Activated CD4-positive, CD25-positive, alpha-beta regulatory T cell treated with anti-CD3 and anti-CD28 coated beads, Interleukin-2, amount 50 U/mL, for 24 hours (primary cell): ENCODE measurements at regions not wholly inside any gene's neighbourhood (a gene's known extent, or its start where the extent isn't known, plus 50 kb on each side); places are given as distances from the start of the nearest gene placed in this dataset.
A peak's percentile ranks its signal among the peaks of the same experiment; 100 is the strongest.

Experiments used
- ATAC-seq, 2 donors: fragments of 150-1000 bp; cut with Tn5 transposase; one replicate each; pipeline ENCODE4 v1.10.0; 2021; ENCODE audit warnings: mild to moderate bottlenecking in 1 of 2, moderate library complexity in 1 of 2

DNA sequence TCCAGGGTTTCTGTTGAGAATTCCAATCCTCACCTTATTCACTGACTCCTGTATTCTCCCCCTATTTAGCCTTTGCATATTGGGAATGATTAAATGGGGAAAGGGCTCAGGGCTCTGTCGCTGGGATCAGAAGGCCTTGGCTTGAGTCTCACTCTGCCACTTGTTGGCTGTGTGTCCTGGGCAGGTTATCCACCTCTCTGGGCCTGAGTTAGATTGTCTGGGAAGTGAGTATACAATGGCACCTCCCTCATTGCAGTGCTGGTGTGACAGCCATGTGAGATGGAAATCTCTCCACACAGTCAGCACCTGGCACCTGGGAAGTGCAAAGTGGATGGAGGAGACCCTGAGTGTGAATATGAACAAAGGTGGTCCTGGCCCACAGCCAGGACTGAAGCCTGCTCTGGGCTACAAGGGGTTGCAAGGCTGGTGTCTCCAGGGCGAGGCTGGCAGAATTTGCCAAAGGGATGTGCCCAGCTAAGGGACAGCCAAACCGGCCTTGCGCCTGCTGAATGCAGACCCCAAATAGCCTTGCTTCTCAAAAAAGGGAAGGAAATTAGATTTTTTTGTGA, 200.0 kb upstream of the PMEPA1 start:
- no peak for ATAC-seq

DNA sequence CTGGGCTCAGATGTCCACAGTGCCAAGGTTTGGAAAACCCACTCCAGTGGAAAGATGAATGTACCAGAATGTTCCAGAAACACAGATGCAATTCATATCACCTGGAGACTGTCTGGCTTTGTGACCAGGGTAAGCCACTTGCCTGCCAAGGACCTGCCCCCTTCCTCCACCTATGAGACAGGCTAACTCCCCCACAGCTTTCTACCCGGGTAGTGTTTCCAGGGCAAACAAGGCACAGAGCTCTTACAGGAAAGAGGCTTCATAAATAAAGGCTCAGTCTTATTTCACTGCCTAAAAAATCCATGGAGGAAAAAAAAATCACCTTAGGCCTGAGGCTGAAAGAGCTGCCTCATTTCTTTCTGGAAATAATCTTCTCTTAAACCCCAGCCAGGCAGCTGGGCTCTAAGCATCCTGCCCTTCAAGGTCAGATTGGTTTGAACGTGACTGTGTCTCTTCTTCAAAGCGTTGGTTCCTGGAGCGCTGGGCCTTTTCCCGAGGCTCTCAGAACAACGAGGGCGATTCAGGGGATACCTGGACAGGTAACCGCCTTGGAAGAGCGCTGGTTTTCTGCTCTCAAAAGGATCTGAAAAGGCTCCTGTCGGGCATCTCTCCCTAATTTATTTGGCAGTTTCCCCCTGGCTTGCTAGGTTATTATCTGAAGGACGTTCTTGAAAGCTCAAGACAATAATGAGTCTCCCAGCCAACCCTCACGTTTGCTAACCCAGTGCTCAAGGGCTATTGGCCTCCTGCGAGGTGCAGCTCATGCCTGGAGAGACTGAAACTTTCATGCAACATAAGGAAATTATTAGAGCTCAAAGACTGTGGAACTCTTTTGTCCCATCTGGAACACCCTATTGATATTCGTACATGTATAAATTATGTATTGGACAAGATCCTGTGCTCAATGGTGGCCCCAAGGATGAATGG, 199.2 kb upstream of the PMEPA1 start:
- ATAC-seq, result no peak

DNA sequence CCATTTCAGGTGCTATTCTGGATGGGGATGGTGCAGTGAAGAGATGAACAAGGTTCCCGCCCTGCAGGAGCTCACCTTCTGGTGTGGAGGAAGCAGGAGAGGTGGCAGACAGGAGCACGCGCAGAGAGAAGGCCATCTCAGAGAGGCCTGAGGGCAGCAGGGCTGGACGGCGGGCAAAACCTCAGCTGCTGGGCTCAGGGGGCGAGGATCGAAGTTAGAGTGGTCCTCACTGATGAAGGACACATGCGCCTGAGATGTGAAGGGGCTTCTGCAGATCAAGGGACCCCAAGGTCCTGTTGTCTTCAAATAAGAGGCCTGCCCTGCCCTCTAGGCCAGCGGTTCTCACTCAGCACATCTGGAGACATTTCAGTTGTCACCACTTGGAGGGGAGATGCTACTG, 198.4 kb upstream of the PMEPA1 start:
- no peak for ATAC-seq

DNA sequence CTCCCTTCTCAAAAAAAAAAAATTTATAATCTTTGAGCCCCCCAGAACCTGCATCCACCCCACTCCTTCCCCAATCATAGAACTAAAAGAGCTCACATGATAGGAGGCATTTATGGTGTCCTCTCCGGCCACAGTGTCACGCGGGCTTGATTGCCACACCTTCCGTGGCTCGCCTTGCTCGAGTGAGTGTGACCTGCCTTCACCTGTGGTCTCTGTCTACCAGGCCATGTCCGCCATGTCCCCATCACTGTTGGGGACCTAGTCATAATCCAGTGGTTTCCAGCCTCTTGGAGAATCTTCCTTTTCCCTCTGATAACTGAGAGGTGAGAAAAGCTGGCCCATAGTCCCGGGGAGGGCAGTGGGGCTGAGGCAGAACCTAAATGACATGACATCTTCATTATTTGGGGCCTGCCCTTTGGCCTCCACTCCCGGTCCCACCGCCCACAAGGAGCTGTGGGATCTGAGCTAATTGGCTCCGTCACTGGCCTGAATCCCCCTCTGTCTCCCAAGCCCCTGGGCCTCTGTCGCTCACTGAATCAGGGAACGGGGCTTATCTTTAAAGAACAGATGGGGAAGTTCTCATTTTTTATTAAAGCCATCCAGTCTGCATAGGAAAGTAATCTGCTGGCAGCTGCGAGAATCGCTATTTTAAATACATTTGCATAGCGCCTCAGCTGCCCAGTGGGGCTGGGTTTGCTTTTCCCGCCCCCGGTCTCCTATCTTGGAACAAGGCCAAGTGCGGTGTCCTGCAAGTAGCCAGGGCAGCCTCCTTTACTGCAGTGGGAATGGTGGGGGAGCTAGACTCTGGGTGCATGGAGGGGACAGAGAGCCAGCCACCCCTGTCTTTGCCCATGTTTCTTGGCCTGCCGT, 197.6 kb upstream of the PMEPA1 start:
- no peak for ATAC-seq

DNA sequence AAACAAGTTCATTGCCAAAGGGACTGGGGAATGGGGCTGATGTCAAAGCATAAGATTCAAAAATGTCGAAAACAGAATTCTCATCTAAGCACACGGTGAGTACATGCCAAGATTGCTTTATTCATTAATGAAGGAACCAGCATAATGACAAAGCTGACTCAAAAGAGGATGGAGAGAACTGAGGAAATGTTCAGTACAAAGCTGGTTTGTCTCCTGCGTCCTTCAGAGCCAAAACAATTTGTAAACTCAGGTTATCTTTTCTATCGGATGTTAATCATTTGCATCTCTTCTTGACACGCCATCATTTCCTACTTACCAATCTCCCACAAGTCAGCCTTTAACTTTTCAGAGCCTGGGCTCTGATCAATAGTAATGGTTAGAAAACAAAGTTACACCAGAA, 195.6 kb upstream of the PMEPA1 start:
- no peak for ATAC-seq

DNA sequence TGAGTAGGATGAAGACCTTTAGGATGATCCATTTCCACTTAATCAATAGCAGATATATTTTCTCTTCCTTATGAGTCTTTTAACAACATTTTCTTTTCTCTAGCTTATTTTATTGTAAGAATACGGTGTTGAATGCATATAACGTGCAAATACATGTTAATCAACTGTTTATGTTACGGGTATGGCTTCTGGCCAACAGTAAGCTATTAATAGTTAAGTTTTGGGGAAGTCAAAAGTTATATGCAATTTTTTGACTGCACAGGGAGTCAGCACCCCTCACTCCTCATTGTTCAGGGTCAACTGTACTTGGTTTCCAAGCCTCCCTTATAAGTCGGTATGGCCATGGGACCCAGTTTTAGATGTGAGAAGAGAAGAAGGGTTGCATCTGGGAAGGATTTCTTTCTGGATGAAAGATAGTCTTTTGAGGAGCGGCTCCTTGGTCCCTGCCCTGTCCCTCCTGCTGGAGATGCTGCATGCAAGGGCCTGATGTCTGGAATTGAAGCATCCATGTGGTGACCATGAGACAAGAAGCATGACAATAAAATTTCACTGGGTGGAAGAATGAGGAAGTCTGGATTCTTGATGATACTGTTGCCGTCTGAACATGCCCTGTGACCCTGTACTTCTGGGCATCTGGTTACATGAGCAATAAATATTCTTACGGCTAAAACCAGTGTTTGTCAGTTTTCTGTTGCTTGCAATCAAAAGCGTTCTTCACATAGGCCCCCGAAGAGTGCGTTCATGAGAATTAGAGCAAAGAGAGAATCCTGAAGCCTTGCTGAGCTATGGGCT, 194.7 kb upstream of the PMEPA1 start:
- ATAC-seq, result no peak

DNA sequence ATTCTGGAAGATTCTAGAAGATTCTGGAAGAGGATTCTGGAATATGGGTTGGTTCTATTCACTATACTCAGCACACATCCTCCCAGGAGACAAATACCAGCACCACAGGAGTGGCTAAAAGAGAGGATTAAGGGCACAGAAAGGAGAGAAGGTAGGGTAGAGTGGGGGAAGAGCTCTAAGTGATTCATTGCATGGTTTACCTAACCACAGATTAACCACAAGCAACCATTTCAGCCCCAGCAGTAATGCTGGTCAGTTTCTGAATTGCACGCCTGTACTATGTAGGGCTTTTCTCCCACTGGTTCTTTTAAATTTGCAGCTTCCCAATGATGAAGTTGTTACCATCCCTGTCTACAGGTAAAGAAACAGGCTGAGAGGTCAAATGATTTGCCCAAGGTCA, 192.7 kb upstream of the PMEPA1 start:
- ATAC-seq, result peak in 1 of 2 donors; percentile 45

DNA sequence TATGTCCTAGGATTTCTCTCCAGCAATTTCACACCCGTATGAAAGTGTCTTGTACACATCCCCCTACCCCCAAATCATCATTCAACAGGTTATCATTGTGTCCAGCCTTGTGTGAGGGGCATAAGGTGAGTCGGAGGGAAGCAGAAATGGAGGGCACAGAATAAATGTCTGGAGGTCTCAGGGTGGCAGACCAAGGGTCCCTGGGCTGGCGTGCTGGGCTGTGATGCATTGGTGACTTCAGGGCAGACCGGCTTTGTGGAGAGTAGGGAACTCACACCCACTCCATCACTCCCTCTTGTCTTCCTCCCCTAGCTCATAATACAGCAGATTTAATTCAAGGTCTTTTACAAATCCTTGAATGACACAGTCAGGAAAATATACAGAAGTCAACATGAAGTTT, 191.7 kb upstream of the PMEPA1 start:
- ATAC-seq, result no peak

DNA sequence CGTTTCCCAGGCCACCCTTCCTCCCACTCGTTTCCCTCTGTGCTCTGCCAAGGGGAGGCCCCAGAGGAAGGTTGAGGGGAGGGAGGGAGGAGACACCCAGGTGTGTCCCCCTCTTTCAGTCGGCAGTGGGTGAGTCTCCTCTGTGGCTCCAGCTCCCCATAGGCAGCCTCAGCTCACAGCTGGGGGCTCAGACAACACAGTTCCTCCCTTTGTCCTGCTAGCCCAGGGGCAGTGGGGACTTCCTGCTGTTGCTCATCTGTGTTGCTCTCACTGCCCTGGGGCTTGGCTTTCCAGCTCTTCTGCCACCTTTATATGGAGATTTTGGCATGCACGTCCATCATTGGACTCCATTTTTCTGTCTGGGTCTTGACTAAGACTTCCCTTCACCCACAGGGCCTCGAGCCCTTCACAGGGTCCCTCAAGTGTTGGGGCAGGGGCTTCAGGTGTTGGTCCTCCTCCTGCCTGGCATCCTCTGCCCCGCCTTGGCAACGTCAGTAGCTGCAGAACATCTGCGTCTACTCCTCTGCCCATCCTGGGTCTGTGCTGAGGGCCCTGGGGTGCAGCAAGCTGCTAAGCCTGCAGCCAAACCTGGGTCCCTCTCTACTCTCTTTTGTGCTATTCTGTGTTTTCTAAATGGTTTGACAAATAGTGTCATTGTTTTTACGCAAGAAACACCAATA, 190.6 kb upstream of the PMEPA1 start:
- no peak for ATAC-seq

DNA sequence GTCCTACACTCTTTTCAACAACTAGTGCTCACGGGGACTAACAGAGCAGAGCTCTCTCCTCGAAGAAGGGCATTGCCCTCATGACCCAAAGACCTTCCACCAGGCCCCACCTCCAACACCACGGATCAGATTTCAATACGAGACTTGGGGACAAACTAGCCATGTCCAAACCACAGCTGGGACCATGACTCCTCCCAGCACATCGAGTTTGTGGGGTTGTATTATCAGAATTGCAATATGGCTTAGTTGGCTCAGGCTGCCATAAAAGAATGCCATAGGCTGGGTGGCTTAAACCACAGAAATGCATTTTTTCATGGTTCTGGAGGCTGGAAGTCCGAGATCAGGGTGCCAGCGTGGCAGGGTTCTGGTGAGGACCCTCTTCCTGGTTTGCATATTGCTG, 189.7 kb upstream of the PMEPA1 start:
- ATAC-seq, result no peak

DNA sequence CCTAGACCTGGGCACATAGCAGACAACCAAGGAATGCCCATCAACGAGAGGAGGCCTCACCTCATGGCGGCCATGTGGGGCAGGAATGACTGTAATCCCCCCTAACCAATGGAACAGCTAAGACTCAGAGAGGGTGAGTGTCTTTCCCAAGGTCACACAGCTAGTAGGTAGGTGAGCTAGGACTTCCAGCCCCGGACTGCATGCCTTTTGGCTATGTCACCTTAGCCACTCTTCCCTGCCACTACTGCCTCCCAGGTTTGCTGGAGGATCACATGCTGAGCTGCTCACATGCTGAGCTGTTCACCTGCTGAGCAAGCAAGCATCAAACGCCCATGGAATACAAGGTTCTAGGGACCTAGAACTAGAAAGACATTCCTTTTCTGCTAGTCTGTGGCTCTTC, 188.5 kb upstream of the PMEPA1 start:
- ATAC-seq, result no peak

DNA sequence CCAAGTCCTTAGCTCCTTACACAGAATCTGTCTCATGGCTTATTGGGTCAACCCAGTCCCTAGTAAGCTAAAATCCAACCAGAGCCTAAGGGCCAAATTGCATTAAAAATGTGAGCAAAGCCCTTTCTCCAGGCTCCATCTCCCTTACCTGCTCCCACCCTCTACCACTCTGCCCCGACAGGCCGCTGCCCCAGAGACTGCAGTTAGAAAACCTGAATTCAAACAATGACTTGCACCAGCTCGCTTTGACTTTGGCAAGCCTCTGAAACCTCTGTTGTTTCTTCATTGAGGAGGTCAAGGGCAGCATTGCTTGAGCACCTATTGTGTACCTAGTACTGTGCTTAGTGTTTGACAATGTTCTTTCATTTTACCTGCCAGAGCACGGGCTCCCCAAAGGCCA, 188.1 kb upstream of the PMEPA1 start:
- no peak for ATAC-seq

DNA sequence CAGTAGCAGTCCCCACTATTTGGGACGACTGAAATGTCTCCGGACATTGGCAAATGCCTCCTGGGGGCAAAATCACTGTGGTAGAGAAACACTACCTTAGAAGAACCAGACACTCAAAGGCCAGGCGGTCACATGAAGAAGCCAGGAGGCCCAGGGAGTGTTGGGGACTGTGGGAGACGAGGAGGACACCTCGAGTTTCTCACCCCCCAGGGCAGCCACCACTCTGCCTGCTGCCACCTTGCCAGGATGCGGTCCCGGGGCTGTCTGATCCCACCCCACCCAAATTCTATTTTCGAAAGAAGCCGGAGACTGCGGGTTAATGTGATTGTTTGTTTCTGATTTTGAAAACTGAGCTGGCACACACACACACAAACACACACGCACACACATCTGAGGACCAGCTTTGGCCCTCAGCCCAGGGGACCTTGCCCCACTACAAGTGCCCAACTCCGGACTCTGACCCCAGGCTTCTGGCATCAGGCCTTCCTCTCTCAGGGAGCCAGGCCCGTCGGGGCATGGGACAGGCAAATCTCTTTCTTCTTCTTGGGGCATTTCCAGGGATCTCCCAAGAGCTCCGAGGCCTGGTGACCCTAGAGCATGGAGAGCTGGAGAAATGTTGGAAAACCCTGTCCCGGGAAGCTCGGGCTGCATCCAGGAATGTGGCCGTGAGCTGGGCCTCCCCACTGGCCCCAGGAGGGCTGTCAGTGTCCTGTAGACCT, 187.5 kb upstream of the PMEPA1 start:
- ATAC-seq, result no peak

DNA sequence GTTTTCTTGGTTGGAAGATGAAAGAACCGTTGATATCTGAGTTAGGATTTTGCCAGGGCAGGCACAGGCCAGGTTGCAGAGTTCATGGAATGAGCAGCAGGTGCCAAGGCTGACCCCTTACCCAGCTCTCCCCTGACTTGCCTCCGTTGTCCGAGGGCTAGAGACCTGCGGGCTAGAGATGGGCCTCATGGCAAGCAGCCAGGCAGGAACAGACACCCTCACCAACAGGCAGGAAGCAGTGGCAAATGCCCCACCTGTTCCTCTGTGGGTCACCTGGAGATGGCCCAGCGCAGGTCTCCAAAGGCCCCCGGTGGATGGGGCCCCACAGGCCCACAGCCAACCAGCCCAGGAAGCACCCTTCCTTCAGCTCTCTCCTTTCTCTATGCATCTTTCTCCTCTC, 186.7 kb upstream of the PMEPA1 start:
- ATAC-seq, result no peak

DNA sequence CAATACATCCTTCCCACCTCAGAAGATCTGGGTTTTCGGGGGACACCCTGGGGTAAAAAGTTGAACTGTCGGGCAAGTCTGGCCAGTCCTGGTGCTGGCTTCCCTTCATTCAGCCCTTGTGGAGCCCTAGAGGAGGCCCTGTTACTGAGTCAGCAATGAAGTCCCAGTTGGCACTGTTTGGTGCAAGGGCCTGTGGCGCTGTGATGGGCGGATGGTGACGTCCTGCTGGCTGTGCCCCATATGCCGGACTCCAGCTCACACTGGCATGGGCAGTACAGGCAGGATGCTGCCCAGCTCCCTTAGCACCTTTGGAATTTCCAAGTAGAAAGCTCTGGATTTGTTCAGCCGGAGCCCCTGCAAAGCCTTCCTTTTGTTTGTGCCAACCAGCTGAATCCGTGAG, 186.2 kb upstream of the PMEPA1 start:
- ATAC-seq, result no peak

DNA sequence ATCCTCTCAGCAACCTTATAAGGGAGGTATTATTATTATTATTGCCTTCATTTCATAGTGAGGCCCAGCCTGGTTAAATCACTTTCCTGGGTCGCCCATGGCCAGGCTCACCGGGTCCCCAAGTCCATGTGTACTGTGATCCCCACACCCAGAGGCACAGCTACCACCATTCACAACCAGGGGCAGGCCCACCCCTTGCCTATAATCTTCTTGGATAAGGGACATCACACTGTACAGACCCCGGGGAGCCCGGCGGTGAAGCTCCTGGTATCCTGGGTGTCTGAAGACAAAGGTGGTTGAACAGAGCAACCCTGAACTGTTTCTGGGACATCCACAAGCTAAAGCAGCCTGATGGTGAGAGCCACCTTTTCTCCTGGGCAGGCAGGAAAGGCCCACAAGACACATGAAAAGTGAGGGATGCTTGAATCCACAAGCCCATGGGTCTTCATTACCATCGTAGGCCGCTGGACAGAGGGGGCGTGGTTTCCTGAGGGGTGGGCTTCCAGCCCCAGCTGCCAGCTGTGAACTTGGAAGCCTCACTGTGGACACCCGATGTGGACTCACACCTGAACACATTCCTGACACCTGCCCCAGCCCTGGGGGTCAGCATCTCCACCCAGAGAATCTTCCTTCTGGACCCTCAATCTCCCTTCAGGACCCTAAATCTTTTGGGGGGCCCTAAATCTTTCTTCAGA, 185.5 kb upstream of the PMEPA1 start:
- no peak for ATAC-seq

DNA sequence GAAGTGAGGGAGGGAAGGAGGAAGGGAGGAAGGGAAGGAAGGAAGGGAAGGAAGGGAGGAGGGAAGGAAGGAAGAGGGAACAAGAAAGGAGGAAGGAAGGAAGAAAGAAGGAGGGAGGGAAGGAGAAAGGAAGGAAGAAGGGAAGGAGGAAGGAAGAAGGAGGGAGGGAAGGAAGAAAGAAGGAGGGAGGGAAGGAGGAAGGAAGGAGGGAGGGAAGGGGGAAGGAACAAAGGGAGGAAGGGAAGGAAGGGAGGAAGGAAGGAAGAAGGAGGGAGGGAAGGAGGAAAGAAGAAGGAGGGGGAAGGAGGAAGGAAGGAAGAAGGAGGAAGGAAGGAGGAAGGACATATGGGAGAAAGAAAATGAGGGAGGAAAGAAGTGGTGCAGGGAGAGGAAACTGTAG, 184.7 kb upstream of the PMEPA1 start:
- ATAC-seq, result no peak

DNA sequence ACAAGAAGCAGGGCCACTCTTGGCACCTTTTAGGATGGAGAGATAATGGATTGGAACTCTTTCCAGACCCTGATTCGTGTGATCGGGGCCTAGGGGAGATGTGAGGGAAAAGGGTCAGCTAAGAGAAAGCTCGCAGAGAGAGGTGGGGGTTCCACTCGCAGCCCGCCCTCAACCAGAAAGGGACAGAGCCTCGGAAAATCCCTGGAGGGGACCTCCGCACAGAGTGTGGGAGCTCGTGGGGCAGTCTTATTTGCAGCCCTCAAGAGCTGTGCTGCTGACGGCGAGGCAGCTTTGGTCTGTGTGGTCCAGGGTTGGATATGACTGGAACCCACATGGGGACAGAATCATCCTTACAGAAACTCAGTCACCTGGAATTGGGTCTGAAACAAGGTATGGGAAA, 184.3 kb upstream of the PMEPA1 start:
- no peak for ATAC-seq

DNA sequence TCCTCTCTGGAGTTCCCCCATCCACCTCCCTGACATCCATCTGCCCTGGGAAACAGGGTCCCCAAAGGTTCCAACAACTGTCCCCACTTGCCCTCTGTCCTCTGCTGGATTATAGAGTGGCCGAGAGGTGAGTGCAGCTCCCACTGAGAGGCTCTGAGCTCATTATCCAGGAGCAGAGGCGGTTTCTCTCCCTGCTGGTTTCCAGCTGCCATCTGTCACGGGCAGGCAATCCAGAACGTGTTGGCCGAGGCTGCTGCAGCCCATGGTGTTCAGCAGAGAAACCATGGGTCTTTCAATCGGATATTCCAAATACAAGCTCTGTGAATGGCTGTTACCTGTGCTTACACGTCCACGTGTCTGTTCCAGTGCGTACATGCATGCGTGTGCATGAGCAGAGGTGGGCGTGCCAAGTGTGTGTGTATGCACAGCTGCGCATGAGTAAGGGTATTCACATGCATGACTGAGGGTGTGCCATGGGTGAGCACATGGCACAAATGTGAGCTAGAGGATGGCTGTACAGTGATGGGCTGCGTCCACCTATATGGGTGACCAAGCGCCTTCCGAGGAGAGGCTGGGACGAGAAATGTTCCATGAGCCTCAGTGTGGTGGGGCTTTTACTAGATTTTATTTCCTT, 183.7 kb upstream of the PMEPA1 start:
- no peak for ATAC-seq

DNA sequence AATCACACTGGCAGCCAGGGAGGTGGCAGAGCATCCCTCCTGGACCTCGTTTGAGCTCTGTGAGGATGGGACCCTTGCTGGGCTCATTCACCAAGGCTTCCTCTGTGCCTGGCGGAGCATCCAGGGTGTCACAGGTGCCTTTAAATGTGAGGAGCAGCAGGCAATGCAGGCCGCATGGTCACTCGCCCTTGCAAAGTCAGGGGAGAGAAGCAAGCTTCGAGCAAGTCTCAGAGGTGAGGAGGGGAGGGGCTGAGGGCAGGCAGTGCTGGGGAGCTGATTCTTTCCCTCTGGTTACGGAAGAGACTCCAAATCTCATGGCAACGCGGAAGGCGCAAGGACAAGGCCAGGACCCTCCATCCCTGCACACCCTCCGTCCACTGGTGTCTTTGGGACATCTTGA, 182.7 kb upstream of the PMEPA1 start:
- ATAC-seq, result no peak
